ENCODE measurements at regions not wholly inside any gene's neighbourhood (a gene's known extent, or its start where the extent isn't known, plus 50 kb on each side); places are given as distances from the start of the nearest gene placed in this dataset.
A peak's percentile ranks its signal among the peaks of the same experiment; 100 is the strongest.

GRCh38 chr1:60990714-60991090, 91.7 kb upstream of the NFIA start:
- ATAC-seq = no peak
- H3K27me3 ChIP-seq (ENCODE audit: low read depth) = no peaks in the 10 kb centered on the region
- H3K4me3 ChIP-seq = no peak overlapping the region
- H3K36me3 ChIP-seq = no peaks in the 10 kb centered on the region
- no peaks in the 10 kb centered on the region for H3K9me3 ChIP-seq
- peaks cover 13% of the 10 kb centered on the region for H3K4me1 ChIP-seq
- no peak overlapping the region for H3K27ac ChIP-seq
- no peak for TF ChIP-seq CTCF (IDR thresholded peaks at IDR 0.05)
- DNase-seq = no peak
- intact Hi-C loops (cut with DNase I) = no loop called here

GRCh38 chr1:60989749-60990713, 92.3 kb upstream of the NFIA start:
- DNase-seq (no peak), ATAC-seq (peak; percentile 28 to 31)
- Histone ChIP-seq H3K4me3 (no peak overlapping the region), H3K4me1 (peaks cover 15% of the 10 kb centered on the region), H3K9me3 (no peaks in the 10 kb centered on the region), H3K36me3 (no peaks in the 10 kb centered on the region), H3K27ac (peak overlapping the region; percentile 33), H3K27me3 (ENCODE audit: low read depth) (no peaks in the 10 kb centered on the region)
- TF ChIP-seq CTCF (IDR thresholded peaks at IDR 0.05) = no peak
- intact Hi-C loops (cut with DNase I) = no loop called here

GRCh38 chr1:60988891-60989290, 93.5 kb upstream of the NFIA start:
- Histone ChIP-seq H3K27ac (no peak overlapping the region), H3K27me3 (ENCODE audit: low read depth) (no peaks in the 10 kb centered on the region), H3K36me3 (no peaks in the 10 kb centered on the region), H3K9me3 (no peaks in the 10 kb centered on the region), H3K4me3 (no peak overlapping the region), H3K4me1 (peaks cover 19% of the 10 kb centered on the region)
- TF ChIP-seq CTCF (IDR thresholded peaks at IDR 0.05) = no peak
- intact Hi-C loops (cut with DNase I) = no loop called here
- no peak for ATAC-seq
- no peak for DNase-seq

- TF ChIP-seq CTCF (IDR thresholded peaks at IDR 0.05) = no peak
- peaks cover 19% of the 10 kb centered on the region for H3K4me1 ChIP-seq
- intact Hi-C loops (cut with DNase I) = no loop called here
- no peak overlapping the region for H3K27ac ChIP-seq
- no peaks in the 10 kb centered on the region for H3K36me3 ChIP-seq
- H3K4me3 ChIP-seq = no peak overlapping the region
- no peaks in the 10 kb centered on the region for H3K9me3 ChIP-seq
- no peaks in the 10 kb centered on the region for H3K27me3 ChIP-seq (ENCODE audit: low read depth)
- no peak for DNase-seq
- no peak for ATAC-seq
These were observed 94.5 kb upstream of the NFIA start for GRCh38 chr1:60987904-60988303.

- H3K27me3 ChIP-seq (ENCODE audit: low read depth) = no peaks in the 10 kb centered on the region
- ATAC-seq = peak; percentile 56 to 62
- H3K36me3 ChIP-seq = no peaks in the 10 kb centered on the region
- TF ChIP-seq CTCF (IDR thresholded peaks at IDR 0.05) = no peak
- DNase-seq = no peak
- intact Hi-C loops (cut with DNase I) = no loop called here
- peaks cover 9% of the 10 kb centered on the region for H3K4me1 ChIP-seq
- H3K27ac ChIP-seq = peak overlapping the region; percentile 51
- H3K9me3 ChIP-seq = no peaks in the 10 kb centered on the region
- H3K4me3 ChIP-seq = no peak overlapping the region
These were observed 98.1 kb upstream of the NFIA start for GRCh38 chr1:60984062-60984799.
